ENCODE measurements at regions not wholly inside any gene's neighbourhood (a gene's known extent, or its start where the extent isn't known, plus 50 kb on each side); places are given as distances from the start of the nearest gene placed in this dataset.

DNA sequence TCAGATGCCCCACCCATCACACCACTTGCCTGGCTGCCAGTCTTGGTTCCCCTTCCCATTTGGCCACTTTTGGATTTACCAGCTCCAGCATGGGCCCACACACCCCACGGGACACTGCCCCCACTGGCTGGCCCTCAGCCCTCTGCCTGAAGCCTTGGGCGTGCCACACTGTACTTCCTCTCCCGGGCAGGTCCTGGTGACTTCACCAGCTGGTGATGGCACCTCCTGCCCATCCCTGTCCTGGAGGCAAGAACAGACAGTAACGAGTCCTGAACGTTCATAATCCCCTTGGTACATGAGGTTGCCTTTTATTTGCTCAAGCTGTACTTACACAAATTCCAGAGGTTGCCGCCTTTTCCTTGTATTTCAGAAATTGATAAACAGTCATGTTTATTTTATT is 81.1 kb downstream of the TMEM17 start:
- TF ChIP-seq ZBTB21 (tag by site-specific recombination; IDR thresholded peaks at IDR 0.05): no peak
- TF ChIP-seq ZNF433 (tag by site-specific recombination; IDR thresholded peaks at IDR 0.05; ENCODE audit: low read depth): no peak
- TF ChIP-seq ZNF184 (tag by site-specific recombination; IDR thresholded peaks at IDR 0.05): no peak
- no peak for TF ChIP-seq HOXA7 (CRISPR knock-in tag; IDR thresholded peaks at IDR 0.05; ENCODE audit: borderline replicate concordance)
- no peak for TF ChIP-seq CTCF (tag by site-specific recombination; IDR thresholded peaks at IDR 0.05)
- TF ChIP-seq ZBTB20 (tag by site-specific recombination; IDR thresholded peaks at IDR 0.05): no peak
- no peak for TF ChIP-seq ZBTB44 (tag by site-specific recombination; IDR thresholded peaks at IDR 0.05)
- TF ChIP-seq ZNF514 (tag by site-specific recombination; IDR thresholded peaks at IDR 0.05): no peak
- no peak for TF ChIP-seq ZBTB7A (tag by site-specific recombination; IDR thresholded peaks at IDR 0.05; ENCODE audit: low read depth)

Data from HEK293 (cell line).